K562 (cell line): ENCODE measurements at regions not wholly inside any gene's neighbourhood (a gene's known extent, or its start where the extent isn't known, plus 50 kb on each side); places are given as distances from the start of the nearest gene placed in this dataset.

Experiments used
- ATAC-seq: fragments of 200-7000 bp; cut with Tn5 transposase; 3 replicates; pipeline ENCODE4 v1.9.1; 2020; ENCODE audit warnings: moderate library complexity
- BruUV-seq: library from RNA; stranded (reverse); fragments of 400-500 nt; replicated peaks from 2 replicates; lab custom pipeline; 2021; lab: Mats Ljungman, UMichigan
- CTCF ChIA-PET: fragments of 300-600 bp; formaldehyde crosslinking; extraction: SDS; loops from one replicate; lab custom pipeline; 2021; ENCODE audit warnings: low intra/inter-chr PET ratio; lab: Yijun Ruan, JAX
- POLR2A ChIA-PET: fragments of 300-600, 350-650 bp; sonication (Branson Sonifier 250); formaldehyde crosslinking; extraction: SDS; loops from one replicate; lab custom pipeline; 2021; ENCODE audit warnings: antibody characterized with exemption, inconsistent platforms; lab: Yijun Ruan, JAX
- DNase-seq, 4 experiments: peaks; one replicate each; pipeline versions ENCODE4 v3.0.0 to v3.0.0-alpha.2; 2011 to 2018; ENCODE audit warnings: low spot score in 3 of 4, mixed read lengths in 3 of 4; ENCODE audit errors: extremely low read depth in 1 of 4
- FAIRE-seq: peaks from 2 replicates; lab custom pipeline; 2011; peaks lifted over from hg19 to GRCh38; lab: Jason Lieb, UNC
- H2AFZ ChIP-seq: 2 replicates; pipeline ENCODE4 v1.6.0; 2011; ENCODE audit warnings: low read depth, low read length, control low read depth, inconsistent platforms
- H3K27ac ChIP-seq: fragments of 200-600 bp; 3 replicates; pipeline ENCODE4 v1.8.0; 2011; ENCODE audit warnings: low read depth, mild to moderate bottlenecking, control low read depth, inconsistent platforms, low read length, moderate library complexity, mixed read lengths; ENCODE audit errors: extremely low read depth
- H3K27me3 ChIP-seq, 2 experiments: fragments of 300-600 bp in 1 of 2; 2 replicates in 1 of 2; 3 replicates in 1 of 2; pipeline versions ENCODE4 v1.6.0 to v1.8.0; 2011; ENCODE audit warnings: inconsistent platforms in 2 of 2, low read length in 2 of 2, mild to moderate bottlenecking in 1 of 2, mixed read lengths in 1 of 2, moderate library complexity in 1 of 2; ENCODE audit not compliant: control insufficient read depth in 2 of 2, insufficient read depth in 2 of 2
- H3K36me3 ChIP-seq: fragments of 300-600 bp; 3 replicates; pipeline ENCODE4 v1.8.0; 2011; ENCODE audit warnings: mild to moderate bottlenecking, low read length, inconsistent platforms; ENCODE audit not compliant: control insufficient read depth, insufficient read depth
- H3K4me1 ChIP-seq, 2 experiments: fragments of 200-600 bp in 1 of 2; replicated peaks in 1 of 2; 2 replicates in 1 of 2; 3 replicates in 1 of 2; pipeline versions ENCODE4 v1.5.1 to v1.8.0; 2011; ENCODE audit warnings: inconsistent platforms in 2 of 2, low read length in 2 of 2, mild to moderate bottlenecking in 1 of 2, mixed read lengths in 1 of 2, moderate library complexity in 1 of 2; ENCODE audit not compliant: control insufficient read depth in 2 of 2, insufficient read depth in 2 of 2
- H3K4me2 ChIP-seq: 2 replicates; pipeline ENCODE4 v1.6.1; 2011; ENCODE audit warnings: low read length, control low read depth, inconsistent platforms, mixed read lengths; ENCODE audit not compliant: insufficient read depth
- H3K4me3 ChIP-seq: fragments of 200-600 bp; sonication (generic), shearing (Covaris generic); 2 replicates; pipeline ENCODE4 v1.5.1; 2016; ENCODE audit warnings: control low read depth, inconsistent platforms
- H3K79me2 ChIP-seq: fragments of 200-600 bp; 3 replicates; pipeline ENCODE4 v1.8.0; 2011; ENCODE audit warnings: low read length, inconsistent platforms; ENCODE audit not compliant: control insufficient read depth, insufficient read depth
- H3K9ac ChIP-seq, 2 experiments: 2 replicates each; pipeline versions ENCODE4 v1.6.0 to v1.6.1; 2011; ENCODE audit warnings: low read depth in 2 of 2, low read length in 2 of 2, control low read depth in 1 of 2, inconsistent platforms in 1 of 2, mild to moderate bottlenecking in 1 of 2, mixed read lengths in 1 of 2; ENCODE audit not compliant: insufficient read depth in 1 of 2
- H3K9me1 ChIP-seq: one replicate; pipeline ENCODE4 v1.6.0; 2011; ENCODE audit warnings: inconsistent platforms, mild to moderate bottlenecking, low read length, moderate library complexity; ENCODE audit not compliant: control insufficient read depth, insufficient read depth
- H3K9me3 ChIP-seq: replicated peaks from 2 replicates; pipeline ENCODE4 v1.5.1; 2011; ENCODE audit warnings: low read depth, low read length, inconsistent platforms; ENCODE audit not compliant: control insufficient read depth, insufficient read depth
- H4K20me1 ChIP-seq: replicated peaks from 2 replicates; pipeline ENCODE4 v1.6.1; 2011; ENCODE audit warnings: low read length, inconsistent platforms, mixed read lengths; ENCODE audit not compliant: control insufficient read depth, insufficient read depth
- MBD2 ChIP-seq: sonication (generic); IDR thresholded peaks from 2 replicates; pipeline ENCODE4 v1.6.1; 2016; ENCODE audit warnings: low read depth, borderline replicate concordance
- SETDB1 ChIP-seq: IDR thresholded peaks from one replicate; pipeline ENCODE4 v1.6.1; 2012; ENCODE audit warnings: low read length, control low read depth, inconsistent platforms
- SMARCC2 ChIP-seq: fragments of 450-650 bp; IDR thresholded peaks from 2 replicates; pipeline ENCODE4 v1.6.1; 2017; ENCODE audit warnings: antibody characterized with exemption, moderate library complexity, mild to moderate bottlenecking, low read depth
- SREBF1 ChIP-seq: fragments of 150-350 bp; IDR thresholded peaks from 2 replicates; pipeline ENCODE4 v1.6.1; 2014; ENCODE audit warnings: antibody characterized with exemption, low read depth, low read length, borderline replicate concordance
- TBP ChIP-seq: optimal IDR thresholded peaks from 2 replicates; pipeline ENCODE3; 2011; ENCODE audit warnings: low read depth, low read length, improper control_type of control experiment
- WGBS: fragments of 100-300 bp; shearing (Covaris generic); methylation state at CpG from one replicate; pipeline ENCODE4 v1.1.6; 2016; ENCODE audit warnings: low coverage, mixed read lengths; ENCODE audit not compliant: insufficient coverage; ENCODE audit errors: missing lambda C conversion rate; 5-methylcytosine and 5-hydroxymethylcytosine counted together
- in situ Hi-C: fragments of 300-500 bp; cut with MboI; formaldehyde crosslinking; loops from 4 replicates; pipeline ENCODE4 v1.15.0; 2018; ENCODE audit warnings: inconsistent platforms, mixed read lengths
- intact Hi-C: fragments of 100-400 bp; cut with micrococcal nuclease; formaldehyde crosslinking; loops from 2 replicates; pipeline ENCODE4 v1.14.2; 2022
- TF ChIP-seq, protein P1 (sequence below): IDR thresholded peaks from 2 replicates; pipeline ENCODE4 v1.6.1; 2012; ENCODE audit warnings: low read depth, low read length, improper control_type of control experiment, borderline replicate concordance
- TF ChIP-seq, protein P2 (sequence below): fragments of 450-650 bp; IDR thresholded peaks from 2 replicates; pipeline ENCODE4 v1.6.1; 2018; ENCODE audit not compliant: partially characterized antibody

DNA sequence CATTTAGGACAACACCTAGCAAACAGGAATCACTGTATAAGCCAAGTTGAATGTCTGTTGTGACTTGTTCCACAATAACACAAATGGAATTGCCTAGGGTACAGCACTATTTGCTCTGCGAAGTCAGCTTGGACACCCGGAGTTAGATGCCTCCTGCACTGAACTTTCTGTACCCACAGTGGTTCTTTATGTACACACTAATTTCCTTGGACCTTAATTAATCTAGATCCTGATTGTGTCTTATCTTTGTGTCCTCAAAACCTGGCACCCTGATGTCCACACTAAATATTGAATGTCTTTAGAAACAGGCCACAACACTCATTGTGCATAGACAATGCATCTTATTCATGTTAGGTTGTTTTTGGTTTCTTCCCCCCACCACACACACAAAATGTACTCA, 278.9 kb upstream of the NR2F2 start:
- POLR2A ChIA-PET: no interaction called here
- Histone ChIP-seq H3K79me2 (no peaks in the 10 kb centered on the region), H3K9me3 (peaks cover 4% of the 10 kb centered on the region; the same call in 1 of the 2 replicates)
- TF ChIP-seq, protein P1, sequence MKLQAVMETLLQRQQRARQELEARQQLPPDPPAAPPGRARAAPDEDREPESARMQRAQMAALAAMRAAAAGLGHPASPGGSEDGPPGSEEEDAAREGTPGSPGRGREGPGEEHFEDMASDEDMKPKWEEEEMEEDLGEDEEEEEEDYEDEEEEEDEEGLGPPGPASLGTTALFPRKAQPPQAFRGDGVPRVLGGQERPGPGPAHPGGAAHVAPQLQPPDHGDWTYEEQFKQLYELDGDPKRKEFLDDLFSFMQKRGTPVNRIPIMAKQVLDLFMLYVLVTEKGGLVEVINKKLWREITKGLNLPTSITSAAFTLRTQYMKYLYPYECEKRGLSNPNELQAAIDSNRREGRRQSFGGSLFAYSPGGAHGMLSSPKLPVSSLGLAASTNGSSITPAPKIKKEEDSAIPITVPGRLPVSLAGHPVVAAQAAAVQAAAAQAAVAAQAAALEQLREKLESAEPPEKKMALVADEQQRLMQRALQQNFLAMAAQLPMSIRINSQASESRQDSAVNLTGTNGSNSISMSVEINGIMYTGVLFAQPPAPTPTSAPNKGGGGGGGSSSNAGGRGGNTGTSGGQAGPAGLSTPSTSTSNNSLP: no peak
- TF ChIP-seq MBD2 (no peak), SREBF1 (no peak), SETDB1 (no peak), TBP (no peak), SMARCC2 (no peak)
- TF ChIP-seq, protein P2, sequence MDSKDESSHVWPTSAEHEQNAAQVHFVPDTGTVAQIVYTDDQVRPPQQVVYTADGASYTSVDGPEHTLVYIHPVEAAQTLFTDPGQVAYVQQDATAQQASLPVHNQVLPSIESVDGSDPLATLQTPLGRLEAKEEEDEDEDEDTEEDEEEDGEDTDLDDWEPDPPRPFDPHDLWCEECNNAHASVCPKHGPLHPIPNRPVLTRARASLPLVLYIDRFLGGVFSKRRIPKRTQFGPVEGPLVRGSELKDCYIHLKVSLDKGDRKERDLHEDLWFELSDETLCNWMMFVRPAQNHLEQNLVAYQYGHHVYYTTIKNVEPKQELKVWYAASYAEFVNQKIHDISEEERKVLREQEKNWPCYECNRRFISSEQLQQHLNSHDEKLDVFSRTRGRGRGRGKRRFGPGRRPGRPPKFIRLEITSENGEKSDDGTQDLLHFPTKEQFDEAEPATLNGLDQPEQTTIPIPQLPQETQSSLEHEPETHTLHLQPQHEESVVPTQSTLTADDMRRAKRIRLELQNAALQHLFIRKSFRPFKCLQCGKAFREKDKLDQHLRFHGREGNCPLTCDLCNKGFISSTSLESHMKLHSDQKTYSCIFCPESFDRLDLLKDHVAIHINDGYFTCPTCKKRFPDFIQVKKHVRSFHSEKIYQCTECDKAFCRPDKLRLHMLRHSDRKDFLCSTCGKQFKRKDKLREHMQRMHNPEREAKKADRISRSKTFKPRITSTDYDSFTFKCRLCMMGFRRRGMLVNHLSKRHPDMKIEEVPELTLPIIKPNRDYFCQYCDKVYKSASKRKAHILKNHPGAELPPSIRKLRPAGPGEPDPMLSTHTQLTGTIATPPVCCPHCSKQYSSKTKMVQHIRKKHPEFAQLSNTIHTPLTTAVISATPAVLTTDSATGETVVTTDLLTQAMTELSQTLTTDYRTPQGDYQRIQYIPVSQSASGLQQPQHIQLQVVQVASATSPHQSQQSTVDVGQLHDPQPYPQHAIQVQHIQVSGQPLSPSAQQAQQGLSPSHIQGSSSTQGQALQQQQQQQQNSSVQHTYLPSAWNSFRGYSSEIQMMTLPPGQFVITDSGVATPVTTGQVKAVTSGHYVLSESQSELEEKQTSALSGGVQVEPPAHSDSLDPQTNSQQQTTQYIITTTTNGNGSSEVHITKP: no peak
- TF ChIP-seq, all 486 proteins: peak for 0
- no peak overlapping the region; the same call in 2 of the 3 replicates for H3K27ac ChIP-seq
- H4K20me1 ChIP-seq: no peaks in the 10 kb centered on the region
- no peak for FAIRE-seq
- H2AFZ ChIP-seq: peak overlapping the region; percentile 82; the same call in 1 of the 2 replicates
- no peak overlapping the region for H3K9ac ChIP-seq
- WGBS: 45% methylated on average over 2 of the region's 2 CpGs
- H3K36me3 ChIP-seq: no peaks in the 10 kb centered on the region
- intact Hi-C loops: loop anchor here (5.0 kb wide), 2 partner anchors 221 to 266 kb away; no protein-coding TSS in a partner anchor
- in situ Hi-C loops: no loop called here
- no peaks in the 10 kb centered on the region for H3K27me3 ChIP-seq
- peaks cover 11 to 47% of the 10 kb centered on the region in 2 experiments for H3K4me1 ChIP-seq
- no peaks in the 10 kb centered on the region for H3K9me1 ChIP-seq
- ATAC-seq: no peak
- DNase-seq: no peak
- CTCF ChIA-PET: no interaction called here
- BruUV-seq: no TSS peak
- H3K4me3 ChIP-seq: no peak overlapping the region
- H3K4me2 ChIP-seq: peak overlapping the region; percentile 6; the same call in 1 of the 2 replicates
